C4-2B (cell line): ENCODE measurements at regions not wholly inside any gene's neighbourhood (a gene's known extent, or its start where the extent isn't known, plus 50 kb on each side); places are given as distances from the start of the nearest gene placed in this dataset.

Experiments
- H3K27ac ChIP-seq: fragments of 450-650 bp; 2 replicates; pipeline ENCODE4 v1.5.1; 2017
- CTCF ChIP-seq: fragments of 450-650 bp; conservative IDR thresholded peaks from 2 replicates; pipeline ENCODE4 v1.5.1; 2017; ENCODE audit warnings: mild to moderate bottlenecking
- ZFX ChIP-seq: fragments of 450-650 bp; IDR thresholded peaks from 2 replicates; pipeline ENCODE4 v1.6.1; 2017

GRCh38 chr11:128304666-128305485, 282.5 kb downstream of the ETS1 start:
- TF ChIP-seq CTCF (no peak), ZFX (no peak)
- H3K27ac ChIP-seq, result no peak overlapping the region

- TF ChIP-seq CTCF, result no peak
- no peak for TF ChIP-seq ZFX
- H3K27ac ChIP-seq, result no peak overlapping the region
Measured at GRCh38 chr11:128304116-128304515, 283.2 kb downstream of the ETS1 start.

- no peak for TF ChIP-seq CTCF
- no peak for TF ChIP-seq ZFX
- no peak overlapping the region for H3K27ac ChIP-seq
Measured at GRCh38 chr11:128303383-128303782, 284.0 kb downstream of the ETS1 start.

GRCh38 chr11:128302425-128303186, 284.8 kb downstream of the ETS1 start:
- TF ChIP-seq ZFX (no peak), CTCF (no peak)
- no peak overlapping the region for H3K27ac ChIP-seq

- TF ChIP-seq CTCF, result no peak
- no peak for TF ChIP-seq ZFX
- H3K27ac ChIP-seq, result no peak overlapping the region
Measured at GRCh38 chr11:128301756-128302155, 285.6 kb downstream of the ETS1 start.

GRCh38 chr11:128300785-128301184, 286.6 kb downstream of the ETS1 start:
- H3K27ac ChIP-seq, result no peak overlapping the region
- TF ChIP-seq CTCF (no peak), ZFX (no peak)

GRCh38 chr11:128299132-128299726, 288.1 kb downstream of the ETS1 start:
- H3K27ac ChIP-seq, result no peak overlapping the region
- TF ChIP-seq ZFX (no peak), CTCF (no peak)
